ENCODE measurements at regions not wholly inside any gene's neighbourhood (a gene's known extent, or its start where the extent isn't known, plus 50 kb on each side); places are given as distances from the start of the nearest gene placed in this dataset.

- no peak for DNase-seq (ENCODE audit: low read depth)
- no peak for TF ChIP-seq CTCF (IDR thresholded peaks at IDR 0.05; ENCODE audit: low read depth, low read length, missing control alignments)
- no peak overlapping the region for H3K4me3 ChIP-seq (ENCODE audit: low read depth, low read length)
- in situ Hi-C loops (cut with HindIII; ENCODE audit: low sequenced_read_pairs), result no loop called here
Observed at GRCh38 chr13:107882708-107883560, 332.4 kb downstream of the LIG4 start.

- TF ChIP-seq CTCF (IDR thresholded peaks at IDR 0.05; ENCODE audit: low read depth, low read length, missing control alignments), result no peak
- DNase-seq (ENCODE audit: low read depth), result no peak
Observed at GRCh38 chr13:107881362-107881761, 334.0 kb downstream of the LIG4 start.

GRCh38 chr13:107874456-107874855, 340.9 kb downstream of the LIG4 start:
- in situ Hi-C loops (cut with HindIII; ENCODE audit: low sequenced_read_pairs), result no loop called here
- no peak overlapping the region for H3K4me3 ChIP-seq (ENCODE audit: low read depth, low read length)
- no peak for TF ChIP-seq CTCF (IDR thresholded peaks at IDR 0.05; ENCODE audit: low read depth, low read length, missing control alignments)
- DNase-seq (ENCODE audit: low read depth), result no peak

More at GRCh38 chr13:107881362-107881761, 334.0 kb downstream of the LIG4 start:
- in situ Hi-C loops (cut with HindIII; ENCODE audit: low sequenced_read_pairs), result no loop called here
- no peak overlapping the region for H3K4me3 ChIP-seq (ENCODE audit: low read depth, low read length)

GRCh38 chr13:107873926-107874325, 341.4 kb downstream of the LIG4 start:
- no peak for DNase-seq (ENCODE audit: low read depth)
- no peak for TF ChIP-seq CTCF (IDR thresholded peaks at IDR 0.05; ENCODE audit: low read depth, low read length, missing control alignments)
- in situ Hi-C loops (cut with HindIII; ENCODE audit: low sequenced_read_pairs), result no loop called here
- H3K4me3 ChIP-seq (ENCODE audit: low read depth, low read length), result no peak overlapping the region

- in situ Hi-C loops (cut with HindIII; ENCODE audit: low sequenced_read_pairs), result no loop called here
- no peak for DNase-seq (ENCODE audit: low read depth)
- no peak for TF ChIP-seq CTCF (IDR thresholded peaks at IDR 0.05; ENCODE audit: low read depth, low read length, missing control alignments)
- H3K4me3 ChIP-seq (ENCODE audit: low read depth, low read length), result no peak overlapping the region
Observed at GRCh38 chr13:107870400-107870799, 344.9 kb downstream of the LIG4 start.

- in situ Hi-C loops (cut with HindIII; ENCODE audit: low sequenced_read_pairs), result no loop called here
- no peak for DNase-seq (ENCODE audit: low read depth)
- TF ChIP-seq CTCF (IDR thresholded peaks at IDR 0.05; ENCODE audit: low read depth, low read length, missing control alignments), result peak; percentile 73
- H3K4me3 ChIP-seq (ENCODE audit: low read depth, low read length), result peak overlapping the region; percentile 71
Observed at GRCh38 chr13:107867701-107868661, 347.4 kb downstream of the LIG4 start.

All from astrocyte of the cerebellum (primary cell).